Left lung (tissue), 4 donors: ENCODE measurements at regions not wholly inside any gene's neighbourhood (a gene's known extent, or its start where the extent isn't known, plus 50 kb on each side); places are given as distances from the start of the nearest gene placed in this dataset.

Source experiments
- ATAC-seq: fragments of 200-7000 bp; cut with Tn5 transposase; one replicate; pipeline ENCODE4 v1.9.1; 2020; ENCODE audit warnings: moderate library complexity
- DNase-seq, 4 donors: peaks; one replicate each; pipeline ENCODE4 v3.0.0-alpha.2; 2013 to 2020
- H3K27ac ChIP-seq, 2 donors: fragments of 200-600 bp; sonication (generic) in 1 of 2; one replicate each; pipeline versions ENCODE4 v1.5.0 to v1.8.0; 2020 to 2021
- H3K27me3 ChIP-seq, 2 donors: fragments of 200-600 bp; sonication (generic) in 1 of 2; one replicate each; pipeline versions ENCODE4 v1.5.0 to v1.8.0; 2020 to 2021
- H3K36me3 ChIP-seq, 2 donors: fragments of 200-600 bp; sonication (generic) in 1 of 2; one replicate each; pipeline versions ENCODE4 v1.5.0 to v1.8.0; 2020 to 2021
- H3K4me1 ChIP-seq, 2 donors: fragments of 200-600 bp; one replicate each; pipeline ENCODE4 v1.8.0; 2021
- H3K4me3 ChIP-seq, 2 donors: fragments of 200-600 bp; sonication (generic) in 1 of 2; one replicate each; pipeline versions ENCODE4 v1.5.0 to v1.8.0; 2020 to 2021; ENCODE audit warnings: mild to moderate bottlenecking in 1 of 2
- H3K9me3 ChIP-seq, 2 donors: fragments of 200-600 bp; sonication (generic) in 1 of 2; one replicate each; pipeline versions ENCODE4 v1.5.0 to v1.8.0; 2020 to 2021
- intact Hi-C, 2 donors: fragments of 100-400 bp; cut with DNase I; formaldehyde crosslinking; loops; one replicate each; pipeline versions ENCODE4 v1.11.2 to v1.14.2; 2022
- TF ChIP-seq, protein P1 (sequence below), 2 donors: fragments of 200-600 bp; sonication (generic) in 1 of 2; IDR thresholded peaks; one replicate each; pipeline versions ENCODE4 v1.5.0 to v1.8.0; 2021; ENCODE audit warnings: antibody characterized with exemption in 2 of 2
- donor health status: DM: no; HTN: yes; CAD: no.
- donor health status: DM: no; HTN: no; CAD: no.

DNA sequence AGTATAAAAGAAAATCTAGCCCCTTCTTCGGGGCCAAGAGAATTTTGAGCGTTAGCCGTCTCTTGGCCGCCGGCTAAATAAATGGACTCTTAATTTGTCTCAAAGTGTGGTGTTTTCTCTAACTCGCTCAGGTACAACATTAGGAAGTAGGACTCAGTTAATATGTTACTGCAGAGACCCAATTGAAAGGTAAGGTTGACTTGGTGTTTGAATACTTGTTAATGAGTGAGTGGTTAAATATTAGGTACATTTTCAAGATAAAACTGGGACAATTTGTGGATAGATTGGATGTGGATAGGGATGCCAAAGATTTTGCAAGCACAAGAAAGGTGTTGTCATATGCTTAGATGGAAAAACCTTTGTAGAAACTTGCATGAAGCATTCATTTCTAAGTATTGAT is 1177.3 kb upstream of the CDH18 start:
- intact Hi-C loops: no loop called here
- TF ChIP-seq, protein P1, sequence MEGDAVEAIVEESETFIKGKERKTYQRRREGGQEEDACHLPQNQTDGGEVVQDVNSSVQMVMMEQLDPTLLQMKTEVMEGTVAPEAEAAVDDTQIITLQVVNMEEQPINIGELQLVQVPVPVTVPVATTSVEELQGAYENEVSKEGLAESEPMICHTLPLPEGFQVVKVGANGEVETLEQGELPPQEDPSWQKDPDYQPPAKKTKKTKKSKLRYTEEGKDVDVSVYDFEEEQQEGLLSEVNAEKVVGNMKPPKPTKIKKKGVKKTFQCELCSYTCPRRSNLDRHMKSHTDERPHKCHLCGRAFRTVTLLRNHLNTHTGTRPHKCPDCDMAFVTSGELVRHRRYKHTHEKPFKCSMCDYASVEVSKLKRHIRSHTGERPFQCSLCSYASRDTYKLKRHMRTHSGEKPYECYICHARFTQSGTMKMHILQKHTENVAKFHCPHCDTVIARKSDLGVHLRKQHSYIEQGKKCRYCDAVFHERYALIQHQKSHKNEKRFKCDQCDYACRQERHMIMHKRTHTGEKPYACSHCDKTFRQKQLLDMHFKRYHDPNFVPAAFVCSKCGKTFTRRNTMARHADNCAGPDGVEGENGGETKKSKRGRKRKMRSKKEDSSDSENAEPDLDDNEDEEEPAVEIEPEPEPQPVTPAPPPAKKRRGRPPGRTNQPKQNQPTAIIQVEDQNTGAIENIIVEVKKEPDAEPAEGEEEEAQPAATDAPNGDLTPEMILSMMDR (IDR thresholded peaks at IDR 0.05): no peak
- ATAC-seq (no peak), DNase-seq (no peak)
- Histone ChIP-seq H3K9me3 (peaks cover 0 to 5% of the 10 kb centered on the region in 2 donors), H3K27ac (no peak overlapping the region), H3K4me1 (no peaks in the 10 kb centered on the region), H3K27me3 (no peaks in the 10 kb centered on the region), H3K36me3 (no peaks in the 10 kb centered on the region), H3K4me3 (no peak overlapping the region)

DNA sequence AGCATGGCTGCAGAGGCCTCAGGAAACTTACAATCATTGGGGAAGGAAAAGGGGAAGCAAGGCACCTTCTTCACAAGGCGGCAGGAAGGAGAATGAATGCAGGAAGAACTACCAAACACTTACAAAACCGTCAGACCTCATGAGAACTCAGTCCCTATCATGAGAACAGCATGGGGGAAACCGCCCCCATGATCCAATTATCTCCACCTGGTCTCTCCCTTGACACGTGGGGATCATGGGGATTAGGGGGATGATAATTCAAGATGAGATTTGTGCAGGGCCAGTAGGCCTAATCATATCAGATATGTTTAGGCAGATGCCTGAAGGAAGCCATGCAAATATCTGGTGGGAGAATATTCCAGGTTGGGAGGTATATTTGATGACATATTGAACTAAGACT is 1176.4 kb upstream of the CDH18 start:
- Histone ChIP-seq H3K4me3 (no peak overlapping the region), H3K4me1 (no peaks in the 10 kb centered on the region), H3K9me3 (peaks cover 0 to 5% of the 10 kb centered on the region in 2 donors), H3K36me3 (no peaks in the 10 kb centered on the region), H3K27me3 (no peaks in the 10 kb centered on the region), H3K27ac (no peak overlapping the region)
- DNase-seq (no peak), ATAC-seq (no peak)
- intact Hi-C loops: no loop called here
- TF ChIP-seq, protein P1 (IDR thresholded peaks at IDR 0.05): no peak

DNA sequence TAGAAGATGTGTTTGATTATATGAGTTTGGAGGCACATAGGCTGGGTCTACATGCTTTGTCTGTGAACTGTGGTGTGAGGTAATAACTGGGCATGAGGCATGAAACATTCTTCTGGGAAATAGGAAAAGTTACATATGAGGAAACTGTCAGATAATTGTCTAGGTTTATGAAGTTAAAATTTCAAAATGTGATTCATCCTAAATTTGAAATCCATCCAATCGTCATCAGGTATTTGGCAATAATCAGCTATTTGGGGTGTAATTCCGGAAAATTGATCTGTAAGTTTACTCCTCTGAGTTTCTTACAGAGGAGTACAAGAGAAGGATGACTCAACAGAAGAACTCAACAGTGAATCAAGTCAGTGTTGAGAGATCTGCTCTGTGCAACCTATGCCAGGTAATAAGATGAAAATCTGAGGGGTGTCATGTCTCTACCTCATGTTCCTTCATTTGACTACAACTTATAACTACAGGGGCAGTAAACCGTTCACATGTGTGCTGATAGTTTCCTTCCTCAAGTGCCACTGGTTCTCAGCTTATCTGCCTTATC is 1171.6 kb upstream of the CDH18 start:
- Histone ChIP-seq H3K9me3 (peaks cover 0 to 5% of the 10 kb centered on the region in 2 donors), H3K27ac (no peak overlapping the region), H3K4me1 (no peaks in the 10 kb centered on the region), H3K27me3 (no peaks in the 10 kb centered on the region), H3K4me3 (no peak overlapping the region), H3K36me3 (no peaks in the 10 kb centered on the region)
- TF ChIP-seq, protein P1 (IDR thresholded peaks at IDR 0.05): no peak
- DNase-seq (no peak), ATAC-seq (no peak)
- intact Hi-C loops: no loop called here

GRCh38 chr5:21154526-21154925 is 1166.5 kb upstream of the CDH18 start:
- DNase-seq (no peak), ATAC-seq (no peak)
- Histone ChIP-seq H3K9me3 (peaks cover 0 to 9% of the 10 kb centered on the region in 2 donors), H3K27me3 (no peaks in the 10 kb centered on the region), H3K36me3 (no peaks in the 10 kb centered on the region), H3K4me1 (no peaks in the 10 kb centered on the region), H3K27ac (no peak overlapping the region), H3K4me3 (no peak overlapping the region)
- intact Hi-C loops: no loop called here
- TF ChIP-seq, protein P1 (IDR thresholded peaks at IDR 0.05): no peak

DNA sequence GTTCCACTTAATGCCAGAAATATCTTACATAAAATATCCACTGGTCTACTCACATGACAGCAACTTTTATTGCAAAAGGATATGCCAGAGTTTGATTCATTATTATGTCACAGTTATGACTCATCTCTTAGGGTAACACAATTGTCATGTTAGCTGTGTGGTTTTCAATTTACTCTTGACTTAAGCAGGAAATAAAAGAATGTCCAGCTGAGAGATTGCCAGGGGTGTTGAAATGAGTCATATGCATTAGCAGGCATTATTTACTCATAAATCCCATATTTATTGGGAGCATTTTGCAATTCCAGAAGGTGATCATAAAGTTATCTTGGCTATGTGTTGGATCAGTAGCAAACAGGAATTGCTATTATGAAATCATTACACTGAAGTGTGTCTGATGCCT is 1164.6 kb upstream of the CDH18 start:
- TF ChIP-seq, protein P1 (IDR thresholded peaks at IDR 0.05): no peak
- H3K4me1 ChIP-seq: no peaks in the 10 kb centered on the region
- H3K27ac ChIP-seq: no peak overlapping the region
- H3K4me3 ChIP-seq: no peak overlapping the region
- H3K27me3 ChIP-seq: no peaks in the 10 kb centered on the region
- H3K9me3 ChIP-seq: peaks cover 0 to 19% of the 10 kb centered on the region in 2 donors
- no peaks in the 10 kb centered on the region for H3K36me3 ChIP-seq
- DNase-seq: no peak
- intact Hi-C loops: no loop called here
- peak; percentile 63 for ATAC-seq
